ENCODE measurements at regions not wholly inside any gene's neighbourhood (a gene's known extent, or its start where the extent isn't known, plus 50 kb on each side); places are given as distances from the start of the nearest gene placed in this dataset.

- no peaks in the 10 kb centered on the region for H3K36me3 Mint-ChIP-seq
- ATAC-seq (no peak), DNase-seq (no peak)
- intact Hi-C loops (cut with micrococcal nuclease): no loop called here
- H3K4me3 ChIP-seq (ENCODE audit: low read length): no peak overlapping the region
- no CpG with 5 or more reads among the region's 1 CpG for WGBS (ENCODE audit: insufficient coverage)
- TF ChIP-seq CTCF (IDR thresholded peaks at IDR 0.05): no peak
- peaks cover 10 to 15% of the 10 kb centered on the region in 2 donors for H3K27me3 Mint-ChIP-seq (ENCODE audit: low read depth in 2 of 2)
- H3K27ac ChIP-seq (ENCODE audit: low read length): no peak overlapping the region
- no peaks in the 10 kb centered on the region for H3K9me3 ChIP-seq (ENCODE audit: control insufficient read depth, insufficient read depth, low read length)
- H3K4me3 Mint-ChIP-seq: no peak overlapping the region
- H3K27ac Mint-ChIP-seq: no peak overlapping the region
- peaks cover 9% of the 10 kb centered on the region for H3K4me1 ChIP-seq (ENCODE audit: control insufficient read depth, insufficient read depth, low read length)
- no peaks in the 10 kb centered on the region for H3K36me3 ChIP-seq (ENCODE audit: control insufficient read depth, insufficient read depth, low read length)
- H3K27me3 ChIP-seq (ENCODE audit: control insufficient read depth, insufficient read depth, low read length): peaks cover 21% of the 10 kb centered on the region
- H3K9me3 Mint-ChIP-seq: no peaks in the 10 kb centered on the region
- H3K4me1 Mint-ChIP-seq: no peaks in the 10 kb centered on the region
Observed at GRCh38 chr10:114764656-114765055, 56.9 kb upstream of the FHIP2A start.

GRCh38 chr10:114766470-114766869, 55.1 kb upstream of the FHIP2A start:
- no peak for TF ChIP-seq CTCF (IDR thresholded peaks at IDR 0.05)
- 98% methylated on average over 6 of the region's 6 CpGs for WGBS (ENCODE audit: insufficient coverage)
- Histone ChIP-seq H3K4me3 (ENCODE audit: low read length) (no peak overlapping the region), H3K27ac (ENCODE audit: low read length) (no peak overlapping the region), H3K9me3 (ENCODE audit: control insufficient read depth, insufficient read depth, low read length) (no peaks in the 10 kb centered on the region), H3K27me3 (ENCODE audit: control insufficient read depth, insufficient read depth, low read length) (peaks cover 21% of the 10 kb centered on the region), H3K36me3 (ENCODE audit: control insufficient read depth, insufficient read depth, low read length) (no peaks in the 10 kb centered on the region), H3K4me1 (ENCODE audit: control insufficient read depth, insufficient read depth, low read length) (peaks cover 9% of the 10 kb centered on the region)
- H3K4me3 Mint-ChIP-seq: peak overlapping the region; percentile 74
- H3K27me3 Mint-ChIP-seq (ENCODE audit: low read depth in 2 of 2): peaks cover 10 to 14% of the 10 kb centered on the region in 2 donors
- no peak overlapping the region for H3K27ac Mint-ChIP-seq
- H3K9me3 Mint-ChIP-seq: no peaks in the 10 kb centered on the region
- DNase-seq (no peak), ATAC-seq (no peak)
- intact Hi-C loops (cut with micrococcal nuclease): no loop called here
- H3K4me1 Mint-ChIP-seq: no peaks in the 10 kb centered on the region
- H3K36me3 Mint-ChIP-seq: no peaks in the 10 kb centered on the region

GRCh38 chr10:114767101-114767985, 54.2 kb upstream of the FHIP2A start:
- Histone ChIP-seq H3K4me1 (ENCODE audit: control insufficient read depth, insufficient read depth, low read length) (peaks cover 9% of the 10 kb centered on the region), H3K27me3 (ENCODE audit: control insufficient read depth, insufficient read depth, low read length) (peaks cover 21% of the 10 kb centered on the region), H3K36me3 (ENCODE audit: control insufficient read depth, insufficient read depth, low read length) (no peaks in the 10 kb centered on the region), H3K27ac (ENCODE audit: low read length) (no peak overlapping the region), H3K4me3 (ENCODE audit: low read length) (peak overlapping the region; percentile 17), H3K9me3 (ENCODE audit: control insufficient read depth, insufficient read depth, low read length) (no peaks in the 10 kb centered on the region)
- peak overlapping the region; percentile 74 for H3K4me3 Mint-ChIP-seq
- intact Hi-C loops (cut with micrococcal nuclease): no loop called here
- ATAC-seq (peak in 1 of 3 donors; percentile 33), DNase-seq (peak in 1 of 2 donors; percentile 34)
- peaks cover 9 to 10% of the 10 kb centered on the region in 2 donors for H3K27me3 Mint-ChIP-seq (ENCODE audit: low read depth in 2 of 2)
- H3K4me1 Mint-ChIP-seq: no peaks in the 10 kb centered on the region
- no peak overlapping the region for H3K27ac Mint-ChIP-seq
- no peak for TF ChIP-seq CTCF (IDR thresholded peaks at IDR 0.05)
- 16% methylated on average over 33 of the region's 33 CpGs for WGBS (ENCODE audit: insufficient coverage)
- no peaks in the 10 kb centered on the region for H3K36me3 Mint-ChIP-seq
- H3K9me3 Mint-ChIP-seq: no peaks in the 10 kb centered on the region
